Epithelial cell of prostate (primary cell): ENCODE measurements at regions not wholly inside any gene's neighbourhood (a gene's known extent, or its start where the extent isn't known, plus 50 kb on each side); places are given as distances from the start of the nearest gene placed in this dataset.

Experiments
- DNase-seq: peaks from one replicate; pipeline ENCODE4 v3.0.0-alpha.2; 2011; ENCODE audit warnings: low read depth, low spot score
- H3K27ac ChIP-seq: fragments of 450-650 bp; 2 replicates; pipeline ENCODE4 v1.5.1; 2017; ENCODE audit warnings: mild to moderate bottlenecking

- no peak for DNase-seq
- H3K27ac ChIP-seq: no peak overlapping the region
These were observed 81.6 kb downstream of the SPRING1 start for GRCh38 chr12:116656306-116656705.

- no peak overlapping the region for H3K27ac ChIP-seq
- no peak for DNase-seq
These were observed 83.6 kb downstream of the SPRING1 start for GRCh38 chr12:116654226-116654743.

GRCh38 chr12:116651089-116651488 is 86.8 kb downstream of the SPRING1 start:
- no peak overlapping the region for H3K27ac ChIP-seq
- DNase-seq: no peak

GRCh38 chr12:116650585-116651087 is 87.2 kb downstream of the SPRING1 start:
- no peak for DNase-seq
- no peak overlapping the region for H3K27ac ChIP-seq

- H3K27ac ChIP-seq: no peak overlapping the region
- DNase-seq: no peak
These were observed 87.8 kb downstream of the SPRING1 start for GRCh38 chr12:116650062-116650461.

GRCh38 chr12:116647813-116648212 is 88.6 kb downstream of the MAP1LC3B2 start:
- no peak for DNase-seq
- H3K27ac ChIP-seq: no peak overlapping the region

GRCh38 chr12:116646901-116647300 is 87.7 kb downstream of the MAP1LC3B2 start:
- no peak for DNase-seq
- H3K27ac ChIP-seq: no peak overlapping the region

- DNase-seq: no peak
- no peak overlapping the region for H3K27ac ChIP-seq
These were observed 85.6 kb downstream of the MAP1LC3B2 start for GRCh38 chr12:116644806-116645205.

- DNase-seq: no peak
These were observed 83.5 kb downstream of the MAP1LC3B2 start for GRCh38 chr12:116642683-116643082.

GRCh38 chr12:116642106-116642505 is 82.9 kb downstream of the MAP1LC3B2 start:
- H3K27ac ChIP-seq: no peak overlapping the region
- no peak for DNase-seq

More at GRCh38 chr12:116642683-116643082, 83.5 kb downstream of the MAP1LC3B2 start:
- no peak overlapping the region for H3K27ac ChIP-seq

GRCh38 chr12:116640281-116640680 is 81.1 kb downstream of the MAP1LC3B2 start:
- no peak overlapping the region for H3K27ac ChIP-seq

GRCh38 chr12:116639765-116640164 is 80.6 kb downstream of the MAP1LC3B2 start:
- DNase-seq: no peak
- no peak overlapping the region for H3K27ac ChIP-seq

More at GRCh38 chr12:116640281-116640680, 81.1 kb downstream of the MAP1LC3B2 start:
- DNase-seq: no peak

GRCh38 chr12:116638376-116638775 is 79.2 kb downstream of the MAP1LC3B2 start:
- H3K27ac ChIP-seq: no peak overlapping the region
- DNase-seq: no peak

GRCh38 chr12:116637589-116638150 is 78.5 kb downstream of the MAP1LC3B2 start:
- no peak for DNase-seq

GRCh38 chr12:116636608-116637519 is 77.7 kb downstream of the MAP1LC3B2 start:
- no peak overlapping the region for H3K27ac ChIP-seq
- DNase-seq: no peak

More at GRCh38 chr12:116637589-116638150, 78.5 kb downstream of the MAP1LC3B2 start:
- no peak overlapping the region for H3K27ac ChIP-seq

GRCh38 chr12:116635487-116635886 is 76.3 kb downstream of the MAP1LC3B2 start:
- H3K27ac ChIP-seq: no peak overlapping the region
- no peak for DNase-seq

- DNase-seq: no peak
- no peak overlapping the region for H3K27ac ChIP-seq
These were observed 74.3 kb downstream of the MAP1LC3B2 start for GRCh38 chr12:116633476-116633875.

- no peak overlapping the region for H3K27ac ChIP-seq
- peak; percentile 24 for DNase-seq
These were observed 72.4 kb downstream of the MAP1LC3B2 start for GRCh38 chr12:116631619-116632018.

GRCh38 chr12:116630762-116631161 is 71.6 kb downstream of the MAP1LC3B2 start:
- DNase-seq: no peak
- no peak overlapping the region for H3K27ac ChIP-seq

- H3K27ac ChIP-seq: no peak overlapping the region
- no peak for DNase-seq
These were observed 70.3 kb downstream of the MAP1LC3B2 start for GRCh38 chr12:116629480-116629879.

GRCh38 chr12:116628989-116629388 is 69.8 kb downstream of the MAP1LC3B2 start:
- DNase-seq: no peak
- no peak overlapping the region for H3K27ac ChIP-seq
